ENCODE measurements at regions not wholly inside any gene's neighbourhood (a gene's known extent, or its start where the extent isn't known, plus 50 kb on each side); places are given as distances from the start of the nearest gene placed in this dataset.

GRCh38 chr10:118845776-118846175 lies 91.0 kb upstream of the CACUL1 start:
- no peak for DNase-seq (ENCODE audit: low read depth in 1 of 2, low spot score in 1 of 2)
- no peak for TF ChIP-seq CTCF (IDR thresholded peaks at IDR 0.05; ENCODE audit: low read depth, low read length)

GRCh38 chr10:118850418-118851061 lies 95.8 kb upstream of the CACUL1 start:
- TF ChIP-seq CTCF (IDR thresholded peaks at IDR 0.05; ENCODE audit: low read depth, low read length): peak; percentile 75

More at GRCh38 chr10:118845776-118846175, 91.0 kb upstream of the CACUL1 start:
- no peak overlapping the region for H3K4me3 ChIP-seq
- H3K36me3 ChIP-seq: no peaks in the 10 kb centered on the region
- H3K9me3 ChIP-seq (ENCODE audit: low read depth): no peaks in the 10 kb centered on the region
- no peaks in the 10 kb centered on the region for H3K27me3 ChIP-seq
- H3K27ac ChIP-seq: no peak overlapping the region
- no peaks in the 10 kb centered on the region for H3K4me1 ChIP-seq (ENCODE audit: low read depth)

GRCh38 chr10:118851062-118852035 lies 96.6 kb upstream of the CACUL1 start:
- Histone ChIP-seq H3K36me3 (no peaks in the 10 kb centered on the region), H3K27ac (no peak overlapping the region), H3K4me1 (ENCODE audit: low read depth) (no peaks in the 10 kb centered on the region), H3K27me3 (no peaks in the 10 kb centered on the region), H3K4me3 (no peak overlapping the region), H3K9me3 (ENCODE audit: low read depth) (no peaks in the 10 kb centered on the region)
- no peak for TF ChIP-seq CTCF (IDR thresholded peaks at IDR 0.05; ENCODE audit: low read depth, low read length)
- no peak for DNase-seq (ENCODE audit: low read depth in 1 of 2, low spot score in 1 of 2)

More at GRCh38 chr10:118850418-118851061, 95.8 kb upstream of the CACUL1 start:
- no peaks in the 10 kb centered on the region for H3K9me3 ChIP-seq (ENCODE audit: low read depth)
- H3K27ac ChIP-seq: no peak overlapping the region
- DNase-seq (ENCODE audit: low read depth in 1 of 2, low spot score in 1 of 2): peak; percentile 70 to 73
- H3K36me3 ChIP-seq: no peaks in the 10 kb centered on the region
- H3K27me3 ChIP-seq: no peaks in the 10 kb centered on the region
- no peak overlapping the region for H3K4me3 ChIP-seq
- no peaks in the 10 kb centered on the region for H3K4me1 ChIP-seq (ENCODE audit: low read depth)

GRCh38 chr10:118853916-118854315 lies 99.1 kb upstream of the CACUL1 start:
- DNase-seq (ENCODE audit: low read depth in 1 of 2, low spot score in 1 of 2): no peak
- Histone ChIP-seq H3K4me1 (ENCODE audit: low read depth) (no peaks in the 10 kb centered on the region), H3K27me3 (no peaks in the 10 kb centered on the region), H3K4me3 (no peak overlapping the region), H3K9me3 (ENCODE audit: low read depth) (no peaks in the 10 kb centered on the region), H3K36me3 (no peaks in the 10 kb centered on the region), H3K27ac (no peak overlapping the region)
- no peak for TF ChIP-seq CTCF (IDR thresholded peaks at IDR 0.05; ENCODE audit: low read depth, low read length)

GRCh38 chr10:118856106-118856505 lies 101.3 kb upstream of the CACUL1 start:
- no peaks in the 10 kb centered on the region for H3K36me3 ChIP-seq
- H3K27me3 ChIP-seq: no peaks in the 10 kb centered on the region
- no peak for DNase-seq (ENCODE audit: low read depth in 1 of 2, low spot score in 1 of 2)
- no peaks in the 10 kb centered on the region for H3K9me3 ChIP-seq (ENCODE audit: low read depth)
- H3K27ac ChIP-seq: no peak overlapping the region
- no peaks in the 10 kb centered on the region for H3K4me1 ChIP-seq (ENCODE audit: low read depth)
- no peak overlapping the region for H3K4me3 ChIP-seq
- no peak for TF ChIP-seq CTCF (IDR thresholded peaks at IDR 0.05; ENCODE audit: low read depth, low read length)
